ENCODE measurements at regions not wholly inside any gene's neighbourhood (a gene's known extent, or its start where the extent isn't known, plus 50 kb on each side); places are given as distances from the start of the nearest gene placed in this dataset.
A peak's percentile ranks its signal among the peaks of the same experiment; 100 is the strongest.

- in situ Hi-C loops (cut with MboI; ENCODE audit: low pct_unique_long_range_greater_than_20kb, low sequenced_read_pairs), result no loop called here
- DNase-seq, result no peak
Measured at GRCh38 chr7:26583094-26583648, 281.2 kb downstream of the SKAP2 start.

- DNase-seq, result no peak
- in situ Hi-C loops (cut with MboI; ENCODE audit: low pct_unique_long_range_greater_than_20kb, low sequenced_read_pairs), result no loop called here
Measured at GRCh38 chr7:26584326-26584725, 280.1 kb downstream of the SKAP2 start.

DNA sequence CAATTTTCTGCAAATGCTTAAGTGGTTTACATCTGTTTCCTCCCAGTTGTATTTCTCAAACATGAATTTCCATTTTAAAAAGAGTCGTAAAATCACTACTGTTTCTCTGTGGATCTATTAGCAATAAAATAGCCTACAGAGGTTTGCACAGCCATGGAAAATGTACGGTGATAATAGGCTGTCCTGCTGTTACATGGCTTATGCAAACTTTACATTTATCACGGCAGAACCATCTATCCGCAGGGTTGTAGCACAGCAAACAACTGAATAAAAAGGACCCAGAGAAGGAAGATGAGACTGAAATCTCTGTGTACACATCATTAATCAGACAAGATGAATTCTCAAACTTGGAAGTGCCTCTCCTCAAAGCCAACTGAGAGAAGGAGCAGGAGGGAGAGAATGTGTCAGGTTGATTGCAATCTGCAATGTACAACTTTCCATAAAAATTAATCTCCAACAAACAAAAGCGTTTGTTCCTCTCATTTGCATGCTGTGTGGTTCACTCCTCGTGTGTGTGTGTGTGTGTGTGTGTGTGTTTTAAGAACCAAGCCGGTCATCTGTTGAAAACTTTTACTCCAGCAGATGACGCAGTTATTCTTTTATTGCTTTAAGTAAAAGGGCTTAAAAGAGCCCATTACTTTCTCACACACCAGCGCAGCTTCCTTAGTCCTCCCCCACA, 279.3 kb downstream of the SKAP2 start:
- no peak for DNase-seq
- in situ Hi-C loops (cut with MboI; ENCODE audit: low pct_unique_long_range_greater_than_20kb, low sequenced_read_pairs), result no loop called here

DNA sequence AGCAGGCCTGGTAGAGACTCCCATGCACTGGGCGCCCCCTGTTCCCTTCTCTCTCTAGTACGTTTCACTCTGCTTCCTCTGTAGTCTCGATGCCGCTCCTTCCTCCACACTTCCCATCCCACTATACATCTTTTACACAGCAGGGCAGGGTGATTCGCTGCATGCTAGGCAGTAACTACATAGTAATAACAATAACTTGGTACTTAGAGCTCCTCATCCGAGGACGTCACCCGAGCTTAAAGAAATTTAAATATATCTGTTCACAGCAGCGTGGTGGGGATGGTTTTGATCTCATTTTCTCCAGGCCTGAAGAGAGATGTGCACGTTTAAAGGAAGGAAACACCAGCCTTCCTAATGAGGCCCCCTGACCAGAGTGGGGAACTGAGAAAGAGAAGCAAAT, 276.9 kb downstream of the SKAP2 start:
- no peak for DNase-seq
- in situ Hi-C loops (cut with MboI; ENCODE audit: low pct_unique_long_range_greater_than_20kb, low sequenced_read_pairs), result no loop called here

- in situ Hi-C loops (cut with MboI; ENCODE audit: low pct_unique_long_range_greater_than_20kb, low sequenced_read_pairs), result no loop called here
Measured at GRCh38 chr7:26588511-26588910, 275.9 kb downstream of the SKAP2 start.

GRCh38 chr7:26590709-26591108, 273.7 kb downstream of the SKAP2 start:
- no peak for DNase-seq

More at GRCh38 chr7:26588511-26588910, 275.9 kb downstream of the SKAP2 start:
- DNase-seq, result no peak

GRCh38 chr7:26592011-26592410, 272.4 kb downstream of the SKAP2 start:
- no peak for DNase-seq
- in situ Hi-C loops (cut with MboI; ENCODE audit: low pct_unique_long_range_greater_than_20kb, low sequenced_read_pairs), result no loop called here

More at GRCh38 chr7:26590709-26591108, 273.7 kb downstream of the SKAP2 start:
- in situ Hi-C loops (cut with MboI; ENCODE audit: low pct_unique_long_range_greater_than_20kb, low sequenced_read_pairs), result no loop called here

GRCh38 chr7:26593393-26593792, 271.0 kb downstream of the SKAP2 start:
- in situ Hi-C loops (cut with MboI; ENCODE audit: low pct_unique_long_range_greater_than_20kb, low sequenced_read_pairs), result no loop called here
- no peak for DNase-seq

DNA sequence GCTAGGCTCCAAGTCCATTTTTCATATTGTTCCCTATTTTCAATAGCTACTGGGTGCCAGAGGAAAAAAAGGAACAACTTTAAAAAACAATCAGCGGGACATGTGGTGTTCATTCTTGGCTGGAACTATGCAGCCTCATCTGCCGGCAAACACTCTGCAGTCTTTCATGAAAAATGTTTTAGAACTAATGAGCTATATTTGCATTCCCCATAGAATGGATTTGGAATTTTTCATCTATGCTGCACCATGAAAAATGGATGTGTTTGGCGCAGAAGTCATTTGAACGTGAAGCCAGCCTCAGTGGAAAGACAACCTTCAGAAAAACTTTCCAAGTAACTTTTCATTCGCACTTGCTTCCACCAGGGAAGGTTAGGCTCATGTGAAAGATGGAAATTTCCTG, 270.5 kb downstream of the SKAP2 start:
- in situ Hi-C loops (cut with MboI; ENCODE audit: low pct_unique_long_range_greater_than_20kb, low sequenced_read_pairs), result no loop called here
- peak; percentile 36 for DNase-seq

DNA sequence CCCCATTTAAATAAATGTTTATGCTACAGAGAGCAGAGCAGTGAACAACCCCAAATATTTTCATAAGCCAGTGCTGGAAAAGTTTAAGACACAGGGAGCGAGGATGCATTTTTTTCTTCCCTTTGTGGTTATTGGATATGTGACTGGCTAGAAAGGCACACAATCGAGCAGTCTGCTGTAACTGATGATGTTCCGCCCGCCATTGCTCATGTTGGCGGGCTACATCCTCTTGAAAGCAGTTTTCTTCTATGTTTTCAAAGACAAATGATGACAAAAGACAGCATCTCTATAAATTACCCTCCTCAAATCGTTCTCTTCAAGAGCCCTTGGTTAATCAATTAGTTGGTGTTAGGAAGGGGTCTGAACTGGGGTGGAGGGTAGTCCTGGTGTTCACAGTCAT, 269.8 kb downstream of the SKAP2 start:
- no peak for DNase-seq
- in situ Hi-C loops (cut with MboI; ENCODE audit: low pct_unique_long_range_greater_than_20kb, low sequenced_read_pairs), result no loop called here

- DNase-seq, result no peak
- in situ Hi-C loops (cut with MboI; ENCODE audit: low pct_unique_long_range_greater_than_20kb, low sequenced_read_pairs), result no loop called here
Measured at GRCh38 chr7:26598867-26599266, 265.5 kb downstream of the SKAP2 start.

DNA sequence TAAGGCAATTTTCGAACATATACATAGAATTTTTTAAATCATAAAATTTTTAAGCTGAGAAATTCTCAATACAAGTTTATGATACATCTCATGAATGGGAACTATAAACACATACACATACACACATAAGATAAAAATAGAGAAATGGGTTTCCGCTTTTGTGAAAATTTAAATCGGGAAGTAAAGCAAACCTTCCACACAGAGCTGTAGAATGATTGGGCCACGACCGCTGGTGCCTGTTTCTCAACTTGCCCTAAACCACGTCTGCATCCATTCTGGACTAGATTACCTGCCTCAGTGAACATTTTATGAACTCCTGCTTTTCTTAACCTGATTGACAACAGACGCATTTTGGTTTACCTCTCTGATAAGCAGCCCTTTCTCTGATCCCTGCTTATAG, 264.4 kb downstream of the SKAP2 start:
- in situ Hi-C loops (cut with MboI; ENCODE audit: low pct_unique_long_range_greater_than_20kb, low sequenced_read_pairs), result no loop called here

GRCh38 chr7:26600411-26600810, 264.0 kb downstream of the SKAP2 start:
- in situ Hi-C loops (cut with MboI; ENCODE audit: low pct_unique_long_range_greater_than_20kb, low sequenced_read_pairs), result no loop called here
- DNase-seq, result no peak

More for the DNA sequence above, 264.4 kb downstream of the SKAP2 start:
- no peak for DNase-seq

DNA sequence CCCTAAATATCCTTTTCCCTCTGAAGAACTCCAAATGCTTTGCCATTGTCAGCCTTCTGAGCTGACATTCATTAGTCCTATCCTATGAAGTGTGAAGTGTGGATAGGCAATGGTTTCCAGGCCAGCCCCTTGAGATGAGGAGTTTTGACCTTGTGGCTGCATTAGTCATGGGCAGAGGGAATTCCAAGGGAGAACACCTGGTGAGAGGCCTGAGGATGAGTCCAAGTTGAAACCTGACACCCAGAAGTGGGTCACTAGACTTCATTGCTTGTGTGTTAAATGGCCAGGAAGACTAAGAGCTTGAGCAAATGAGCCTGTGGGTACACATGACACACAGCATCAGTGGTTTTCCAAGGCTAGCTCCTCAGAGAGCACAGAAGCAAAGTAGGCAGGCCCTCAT, 260.8 kb downstream of the SKAP2 start:
- DNase-seq, result no peak

GRCh38 chr7:26608402-26608801, 256.0 kb downstream of the SKAP2 start:
- in situ Hi-C loops (cut with MboI; ENCODE audit: low pct_unique_long_range_greater_than_20kb, low sequenced_read_pairs), result no loop called here
- no peak for DNase-seq

More for the DNA sequence above, 260.8 kb downstream of the SKAP2 start:
- in situ Hi-C loops (cut with MboI; ENCODE audit: low pct_unique_long_range_greater_than_20kb, low sequenced_read_pairs), result no loop called here

- in situ Hi-C loops (cut with MboI; ENCODE audit: low pct_unique_long_range_greater_than_20kb, low sequenced_read_pairs), result no loop called here
- no peak for DNase-seq
Measured at GRCh38 chr7:26609082-26609481, 255.3 kb downstream of the SKAP2 start.

GRCh38 chr7:26609532-26609931, 254.9 kb downstream of the SKAP2 start:
- DNase-seq, result no peak
- in situ Hi-C loops (cut with MboI; ENCODE audit: low pct_unique_long_range_greater_than_20kb, low sequenced_read_pairs), result no loop called here

- in situ Hi-C loops (cut with MboI; ENCODE audit: low pct_unique_long_range_greater_than_20kb, low sequenced_read_pairs), result no loop called here
- DNase-seq, result no peak
Measured at GRCh38 chr7:26612742-26613141, 251.6 kb downstream of the SKAP2 start.

GRCh38 chr7:26614503-26614902, 249.9 kb downstream of the SKAP2 start:
- in situ Hi-C loops (cut with MboI; ENCODE audit: low pct_unique_long_range_greater_than_20kb, low sequenced_read_pairs), result no loop called here

GRCh38 chr7:26616235-26616634, 248.2 kb downstream of the SKAP2 start:
- DNase-seq, result no peak

More at GRCh38 chr7:26614503-26614902, 249.9 kb downstream of the SKAP2 start:
- DNase-seq, result no peak

DNA sequence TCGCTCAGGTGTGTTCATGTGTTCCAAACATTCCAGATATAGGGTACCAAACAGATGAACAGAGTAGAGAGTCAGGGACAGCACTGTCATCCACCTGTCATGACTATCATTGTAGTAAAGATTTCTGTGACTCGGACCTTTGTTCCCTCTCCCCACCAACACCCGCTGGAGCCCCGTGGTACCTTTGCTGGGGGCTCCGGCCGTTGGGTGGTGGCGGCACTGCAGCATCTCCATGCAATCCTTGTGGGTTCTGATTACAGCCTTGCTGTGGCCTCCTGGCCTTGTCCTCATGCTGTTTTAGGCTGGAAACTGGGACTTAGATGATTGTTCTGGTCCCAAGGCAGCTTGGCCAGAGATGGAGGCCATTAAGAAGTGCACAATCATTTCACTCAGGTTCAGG, 247.3 kb downstream of the SKAP2 start:
- no peak for DNase-seq
- in situ Hi-C loops (cut with MboI; ENCODE audit: low pct_unique_long_range_greater_than_20kb, low sequenced_read_pairs), result no loop called here

More at GRCh38 chr7:26616235-26616634, 248.2 kb downstream of the SKAP2 start:
- in situ Hi-C loops (cut with MboI; ENCODE audit: low pct_unique_long_range_greater_than_20kb, low sequenced_read_pairs), result no loop called here

Measured in KBM-7 (cell line).